H54 (cell line): ENCODE measurements at regions not wholly inside any gene's neighbourhood (a gene's known extent, or its start where the extent isn't known, plus 50 kb on each side); places are given as distances from the start of the nearest gene placed in this dataset.
A peak's percentile ranks its signal among the peaks of the same experiment; 100 is the strongest.

Experiments
- DNase-seq: peaks from one replicate; pipeline ENCODE4 v3.0.0; 2011; ENCODE audit warnings: low spot score, mixed read lengths; ENCODE audit not compliant: insufficient read length
- FAIRE-seq: peaks from 3 replicates; lab custom pipeline; 2011; peaks lifted over from hg19 to GRCh38; lab: Jason Lieb, UNC
- POLR2A ChIP-seq: IDR thresholded peaks from 2 replicates; pipeline ENCODE4 v1.6.1; 2011; ENCODE audit warnings: low read depth, mild to moderate bottlenecking, low read length

DNA sequence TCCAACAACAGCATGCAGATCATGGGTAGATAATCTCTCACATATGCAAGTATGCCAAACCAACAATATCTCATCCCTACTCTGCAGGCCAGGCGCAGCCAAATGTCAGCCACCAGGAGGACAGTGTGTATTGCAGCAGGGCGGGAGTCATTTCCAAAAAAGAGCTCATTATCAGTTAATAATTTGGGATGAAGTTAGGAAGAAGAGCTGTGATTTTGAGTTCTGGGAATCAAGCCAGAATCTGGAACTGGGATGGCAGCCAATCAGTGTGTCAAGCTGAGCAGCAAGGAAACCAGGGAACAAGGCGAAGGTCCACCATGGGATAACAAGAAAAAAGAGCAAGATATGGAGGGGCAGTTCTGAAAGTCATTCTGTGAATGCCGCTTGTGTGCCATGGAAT, 88.2 kb upstream of the CAMK2D start:
- TF ChIP-seq POLR2A, result no peak
- no peak for DNase-seq
- no peak for FAIRE-seq

DNA sequence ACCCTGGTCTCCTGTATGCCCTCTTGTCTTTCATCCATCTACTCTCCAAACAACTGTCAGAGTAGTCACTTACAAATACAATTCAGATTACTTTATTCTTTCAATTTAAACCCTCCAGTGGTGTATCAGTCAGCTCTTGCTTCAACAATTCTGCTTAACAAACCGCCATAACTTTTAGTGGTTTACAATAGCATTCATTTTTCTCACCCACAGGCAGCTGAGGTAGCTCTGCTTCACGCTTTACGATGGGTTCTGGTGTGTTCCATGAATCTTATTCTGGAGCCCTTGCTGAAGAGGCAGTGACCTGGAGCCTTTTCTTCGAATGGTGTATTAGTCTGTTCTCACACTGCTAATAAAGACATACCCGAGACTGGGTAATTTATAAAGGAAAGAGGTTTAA, 86.2 kb upstream of the CAMK2D start:
- no peak for DNase-seq
- no peak for FAIRE-seq
- no peak for TF ChIP-seq POLR2A

DNA sequence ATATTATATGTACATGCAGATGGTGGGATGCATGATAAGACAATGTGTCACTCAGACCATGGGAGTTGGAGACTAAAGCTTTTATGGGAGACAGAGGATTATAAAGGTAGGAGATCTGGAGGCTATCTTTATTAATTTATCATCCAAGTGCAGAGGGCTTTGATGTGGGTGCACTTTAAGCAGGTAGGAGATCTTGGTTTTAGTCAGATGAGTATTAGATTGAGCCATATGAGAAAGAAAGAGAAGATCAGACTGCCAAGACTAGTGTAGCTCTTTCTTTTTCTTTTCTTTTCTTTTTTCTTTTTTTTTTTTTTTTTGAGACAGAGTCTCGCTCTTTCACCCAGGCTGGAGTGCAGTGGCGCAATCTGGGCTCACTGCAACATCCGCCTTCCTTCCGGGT, 84.9 kb upstream of the CAMK2D start:
- no peak for TF ChIP-seq POLR2A
- FAIRE-seq, result no peak
- no peak for DNase-seq

DNA sequence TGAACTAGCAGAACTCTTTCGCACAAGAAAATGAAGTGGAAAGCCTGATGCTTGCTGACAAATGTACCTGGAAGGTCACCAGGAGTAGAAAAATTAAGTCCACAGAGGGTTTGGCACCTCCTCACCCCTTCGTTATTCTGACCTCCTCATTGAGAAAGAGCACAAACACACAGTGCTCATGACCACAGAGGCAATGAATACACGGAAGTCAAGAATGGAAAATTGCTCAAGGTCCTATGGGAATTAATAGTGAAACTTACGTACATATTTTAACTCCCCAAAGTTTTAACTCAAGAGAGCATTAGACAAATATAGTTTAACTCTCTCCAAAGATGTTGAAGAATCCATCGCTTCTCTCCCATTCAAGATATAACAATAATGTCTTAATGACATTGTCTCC, 83.6 kb upstream of the CAMK2D start:
- no peak for TF ChIP-seq POLR2A
- DNase-seq, result no peak
- no peak for FAIRE-seq

DNA sequence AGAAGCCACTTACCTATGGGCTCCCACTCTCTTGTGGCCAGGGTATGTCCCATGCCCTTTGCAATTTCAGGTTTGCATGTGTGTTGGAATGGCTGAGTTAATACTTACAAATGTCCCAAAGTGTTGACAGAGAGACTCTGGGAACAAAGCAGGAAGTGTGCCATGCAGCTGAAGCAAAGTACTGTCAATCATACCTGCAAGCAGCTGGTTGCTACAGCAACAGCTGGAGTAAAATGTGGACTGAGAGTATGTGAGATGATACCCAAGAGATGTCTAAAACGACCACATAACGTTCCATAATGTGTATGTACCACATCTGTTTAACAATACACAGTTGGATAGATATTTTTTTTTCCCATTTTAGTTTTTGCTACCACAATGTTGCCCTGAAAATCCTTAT, 82.8 kb upstream of the CAMK2D start:
- no peak for FAIRE-seq
- TF ChIP-seq POLR2A, result no peak
- no peak for DNase-seq

DNA sequence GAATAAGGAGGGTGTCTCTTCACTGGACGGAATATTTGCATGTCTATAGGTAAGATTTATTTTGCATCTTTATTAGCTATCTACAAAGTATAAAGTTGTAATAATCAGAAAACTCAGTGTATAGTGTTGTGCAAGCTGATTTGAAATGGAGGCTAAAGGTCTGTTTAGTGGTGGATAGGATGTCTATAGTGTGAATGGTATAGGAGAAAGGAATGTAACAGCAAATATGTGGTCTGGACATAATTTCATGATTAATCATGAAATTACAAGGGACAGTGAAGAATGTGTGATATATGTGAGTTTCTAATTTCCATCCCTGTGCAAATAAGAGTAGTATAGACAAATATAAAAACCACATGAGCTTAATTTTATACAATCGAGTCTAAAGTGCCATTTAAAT, 79.3 kb upstream of the CAMK2D start:
- peak; percentile 15 for FAIRE-seq
- TF ChIP-seq POLR2A, result no peak
- no peak for DNase-seq

DNA sequence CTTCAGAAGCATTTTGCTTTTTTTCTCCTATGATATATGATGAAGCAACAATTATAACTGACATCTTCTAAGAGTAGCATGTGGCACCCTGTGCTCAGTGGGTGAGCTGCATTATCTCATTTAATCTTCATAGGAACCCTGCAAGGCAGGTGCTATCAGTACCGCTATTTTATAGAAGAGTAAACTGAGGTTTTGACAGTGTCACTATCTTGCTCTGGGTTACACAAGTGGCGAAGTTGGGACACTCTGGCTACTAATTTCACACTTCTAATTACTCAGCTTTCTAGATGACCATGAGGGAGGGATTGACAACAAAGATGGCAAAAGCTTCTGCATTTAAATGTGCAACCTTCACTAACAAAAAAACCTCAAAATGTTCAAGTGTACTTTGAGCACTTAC, 76.9 kb upstream of the CAMK2D start:
- TF ChIP-seq POLR2A, result no peak
- FAIRE-seq, result no peak
- DNase-seq, result no peak

DNA sequence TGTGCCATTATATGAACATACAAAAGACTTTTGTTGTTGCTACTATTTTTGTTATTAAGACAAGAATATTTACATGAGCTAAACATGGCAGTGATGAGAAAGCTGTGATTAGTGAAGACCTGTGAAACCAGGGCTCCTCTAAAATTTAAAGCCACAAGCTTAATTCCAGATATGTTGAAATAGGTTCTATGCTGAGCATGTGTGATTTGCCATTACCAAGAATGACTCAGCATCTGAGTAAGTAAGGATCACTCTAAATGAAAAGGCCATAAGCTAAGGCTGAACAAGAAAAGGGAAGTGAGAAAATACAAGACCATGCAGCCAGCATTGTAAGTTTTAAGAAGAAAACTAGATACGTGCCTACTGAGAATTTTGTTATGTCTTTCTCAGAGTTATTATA, 75.9 kb upstream of the CAMK2D start:
- peak; percentile 92 for FAIRE-seq
- no peak for TF ChIP-seq POLR2A
- DNase-seq, result no peak

DNA sequence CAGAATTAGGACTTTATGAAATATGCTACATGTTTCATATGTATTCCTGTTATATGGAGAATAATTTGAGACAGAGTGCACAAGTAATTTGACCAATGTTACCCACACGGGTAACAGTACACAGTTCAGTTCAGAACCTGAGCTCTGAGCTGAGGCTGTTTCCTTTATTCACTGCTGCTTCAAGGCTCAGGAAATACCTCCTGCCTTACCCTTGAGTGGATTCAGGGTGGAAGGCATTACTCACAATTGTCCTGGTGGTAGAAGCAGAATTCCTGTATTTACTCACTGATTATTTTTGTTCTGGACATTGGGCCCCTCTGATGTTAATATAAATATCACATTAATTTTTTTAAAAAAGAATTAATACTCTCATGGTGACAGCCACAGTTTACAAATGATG, 73.5 kb upstream of the CAMK2D start:
- FAIRE-seq (peak; percentile 75), DNase-seq (no peak)
- no peak for TF ChIP-seq POLR2A

DNA sequence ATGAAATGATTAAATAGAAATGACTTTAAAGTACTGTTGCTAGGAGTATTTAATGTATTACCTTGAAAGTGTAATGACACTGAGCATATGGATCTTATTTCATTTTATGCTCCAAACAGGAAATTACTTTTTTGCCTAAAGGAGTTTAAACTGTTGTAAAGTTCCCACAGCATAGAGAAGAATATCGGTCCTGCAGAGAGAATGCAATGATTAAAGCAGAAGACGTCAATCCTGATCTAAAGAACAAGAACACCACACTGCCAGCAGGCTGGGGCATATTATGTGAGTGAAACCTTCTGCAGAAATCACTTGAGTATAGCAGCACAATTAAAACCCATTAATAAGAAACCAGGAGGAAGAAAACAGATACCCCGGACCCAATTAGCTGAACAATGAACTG, 72.8 kb upstream of the CAMK2D start:
- DNase-seq, result no peak
- no peak for TF ChIP-seq POLR2A

DNA sequence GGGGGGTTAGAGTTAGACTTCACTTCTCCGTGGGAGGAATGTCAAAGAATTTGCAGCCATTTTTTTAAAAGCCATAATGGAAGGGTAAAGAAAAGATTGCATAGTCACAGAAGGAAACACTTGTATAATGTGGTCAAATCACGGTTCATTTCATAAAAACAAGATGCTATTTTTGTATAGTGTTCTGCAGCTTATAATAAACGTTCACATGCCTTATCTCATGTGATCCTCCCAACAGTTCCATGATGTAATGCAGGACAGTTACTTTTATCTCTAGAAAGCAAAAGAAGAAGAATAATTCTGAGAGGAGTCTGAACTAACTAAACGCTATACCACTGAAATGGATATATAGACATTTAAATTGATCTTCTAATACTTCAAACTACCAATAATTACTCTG, 71.3 kb upstream of the CAMK2D start:
- DNase-seq, result no peak
- no peak for TF ChIP-seq POLR2A
- no peak for FAIRE-seq

More for the DNA sequence above, 72.8 kb upstream of the CAMK2D start:
- FAIRE-seq, result no peak

DNA sequence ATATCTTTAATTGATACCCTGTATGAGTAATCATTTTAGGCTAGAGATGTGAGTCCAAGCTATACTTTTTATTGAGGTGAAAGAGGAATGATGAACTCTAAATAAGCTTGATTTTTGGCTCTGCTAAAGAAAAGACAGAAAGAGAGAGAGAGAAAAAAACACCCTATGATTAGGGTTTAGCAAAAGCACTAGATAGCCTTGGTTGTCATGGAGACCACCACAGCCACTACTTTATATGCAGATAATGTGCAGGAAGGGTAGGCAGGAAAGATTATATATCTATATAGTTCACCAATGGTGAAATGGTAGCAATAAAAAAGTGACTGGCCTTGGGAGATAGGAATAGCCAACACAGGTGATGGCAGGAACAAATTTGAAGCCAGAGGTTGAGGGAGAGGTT, 69.9 kb upstream of the CAMK2D start:
- FAIRE-seq (no peak), DNase-seq (no peak)
- no peak for TF ChIP-seq POLR2A

DNA sequence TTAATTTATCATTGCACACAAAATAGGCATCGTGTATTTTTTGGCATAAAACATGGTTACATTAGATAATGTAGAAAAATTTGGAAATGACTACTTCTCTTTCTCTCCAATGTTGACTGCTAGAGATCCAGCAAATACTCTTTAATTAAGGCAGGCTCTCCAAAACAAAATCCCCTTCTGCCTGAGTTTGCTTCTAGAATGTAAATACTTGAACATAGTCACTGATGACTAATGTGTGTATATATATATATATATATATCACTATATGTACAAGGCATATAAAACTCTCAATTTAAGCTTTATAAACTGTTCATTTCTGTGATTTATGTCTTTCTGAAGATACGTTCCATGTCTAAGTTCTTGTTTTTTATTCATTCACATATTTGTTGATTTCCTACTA, 67.2 kb upstream of the CAMK2D start:
- no peak for FAIRE-seq
- TF ChIP-seq POLR2A, result no peak

DNA sequence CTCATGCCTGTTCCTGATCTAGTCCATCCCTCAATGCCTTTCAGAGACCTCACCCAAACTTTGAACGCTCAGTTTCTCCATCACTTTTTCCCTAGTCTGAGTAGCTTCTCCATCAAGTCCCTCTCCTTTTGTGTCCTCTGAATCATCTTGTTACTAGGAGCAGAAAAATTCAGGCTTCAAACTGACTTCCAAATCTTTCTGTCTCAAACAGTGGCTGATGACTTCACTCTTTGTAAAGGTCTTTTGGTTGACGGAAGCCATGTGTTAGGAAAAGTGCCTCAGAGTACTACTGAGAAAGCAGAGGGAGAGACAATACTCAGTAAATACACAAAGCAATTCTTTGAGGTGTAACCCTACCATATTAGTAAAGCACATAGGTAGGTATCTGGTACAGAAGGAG, 65.7 kb upstream of the CAMK2D start:
- no peak for TF ChIP-seq POLR2A
- DNase-seq, result no peak
- FAIRE-seq, result no peak

More for the DNA sequence above, 67.2 kb upstream of the CAMK2D start:
- no peak for DNase-seq

DNA sequence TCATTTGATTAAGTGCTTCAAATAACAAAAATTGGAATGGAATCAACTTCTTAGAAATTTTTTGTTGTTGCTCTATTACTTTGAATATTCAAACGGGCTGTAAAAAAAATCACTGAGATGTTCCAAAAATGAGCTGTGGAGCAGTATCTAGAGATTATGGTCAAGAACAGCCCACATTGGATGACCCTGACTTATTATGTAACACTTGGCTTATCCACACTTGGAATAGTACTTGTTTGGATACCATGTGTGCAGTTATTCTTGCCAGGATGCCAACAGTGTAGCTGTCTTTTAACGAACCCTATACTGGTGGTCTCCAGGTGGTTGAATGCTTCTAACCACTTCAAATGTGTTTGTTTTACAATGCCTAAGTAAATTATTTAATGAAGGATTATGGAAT, 64.9 kb upstream of the CAMK2D start:
- DNase-seq (no peak), FAIRE-seq (no peak)
- no peak for TF ChIP-seq POLR2A

DNA sequence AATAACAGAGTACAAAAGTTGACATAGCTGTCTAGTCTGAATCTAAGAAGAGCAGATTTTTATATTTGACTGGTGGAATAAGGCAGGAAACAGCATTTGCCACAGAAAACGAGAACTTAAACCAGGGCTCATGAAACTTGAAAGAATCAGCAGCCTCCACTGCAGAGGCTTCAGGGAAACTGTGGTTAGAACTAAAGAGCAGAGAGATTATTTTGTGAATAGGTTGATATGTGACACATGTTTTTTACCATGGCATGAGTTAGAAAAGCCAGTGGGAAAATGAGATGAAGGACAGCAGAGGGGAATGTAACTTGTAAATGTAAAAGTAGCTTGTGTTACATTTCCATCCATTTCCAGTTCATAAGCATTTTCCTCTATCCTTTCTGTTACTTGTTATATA, 63.7 kb upstream of the CAMK2D start:
- FAIRE-seq (no peak), DNase-seq (no peak)
- no peak for TF ChIP-seq POLR2A
